Endothelial cell (in vitro differentiated cells): ENCODE measurements at regions not wholly inside any gene's neighbourhood (a gene's known extent, or its start where the extent isn't known, plus 50 kb on each side); places are given as distances from the start of the nearest gene placed in this dataset.

ENCODE experiments used
- DNase-seq: peaks from one replicate; pipeline ENCODE4 v3.0.0; 2021; ENCODE audit warnings: low spot score
- H3K27ac Mint-ChIP-seq: one replicate; pipeline ENCODE4 v1.8.0; 2021; ENCODE audit warnings: mixed read lengths, inconsistent platforms; ENCODE audit not compliant: unreplicated experiment
- H3K27me3 Mint-ChIP-seq: one replicate; pipeline ENCODE4 v1.8.0; 2021; ENCODE audit warnings: mild to moderate bottlenecking, moderate library complexity, mixed read lengths, inconsistent platforms; ENCODE audit not compliant: unreplicated experiment
- H3K36me3 Mint-ChIP-seq: one replicate; pipeline ENCODE4 v1.8.0; 2021; ENCODE audit warnings: mild to moderate bottlenecking, low read depth, mixed read lengths, inconsistent platforms; ENCODE audit not compliant: unreplicated experiment
- H3K4me1 Mint-ChIP-seq: one replicate; pipeline ENCODE4 v1.8.0; 2021; ENCODE audit warnings: mild to moderate bottlenecking, mixed read lengths, inconsistent platforms; ENCODE audit not compliant: unreplicated experiment
- H3K4me3 Mint-ChIP-seq: one replicate; pipeline ENCODE4 v1.8.0; 2021; ENCODE audit warnings: mild to moderate bottlenecking, mixed read lengths, inconsistent platforms; ENCODE audit not compliant: unreplicated experiment
- H3K9me3 Mint-ChIP-seq: one replicate; pipeline ENCODE4 v1.8.0; 2021; ENCODE audit warnings: mixed read lengths, inconsistent platforms; ENCODE audit not compliant: unreplicated experiment
- CTCF ChIP-seq: fragments of 200-600 bp; sonication (generic); IDR thresholded peaks from one replicate; pipeline ENCODE4 v1.5.0; 2021; ENCODE audit warnings: antibody characterized with exemption; ENCODE audit not compliant: unreplicated experiment

GRCh38 chr5:96127538-96127937 lies 165.9 kb upstream of the ELL2 start:
- no peaks in the 10 kb centered on the region for H3K36me3 Mint-ChIP-seq
- DNase-seq, result no peak
- no peak overlapping the region for H3K27ac Mint-ChIP-seq
- no peak overlapping the region for H3K4me3 Mint-ChIP-seq
- H3K9me3 Mint-ChIP-seq, result no peaks in the 10 kb centered on the region
- H3K27me3 Mint-ChIP-seq, result no peaks in the 10 kb centered on the region
- no peak for TF ChIP-seq CTCF
- peaks cover 24% of the 10 kb centered on the region for H3K4me1 Mint-ChIP-seq

GRCh38 chr5:96125231-96125891 lies 163.7 kb upstream of the ELL2 start:
- Mint-ChIP-seq H3K4me1 (peaks cover 25% of the 10 kb centered on the region), H3K27ac (peak overlapping the region; percentile 44), H3K4me3 (no peak overlapping the region), H3K9me3 (no peaks in the 10 kb centered on the region), H3K36me3 (no peaks in the 10 kb centered on the region), H3K27me3 (no peaks in the 10 kb centered on the region)
- TF ChIP-seq CTCF, result no peak
- DNase-seq, result no peak

DNA sequence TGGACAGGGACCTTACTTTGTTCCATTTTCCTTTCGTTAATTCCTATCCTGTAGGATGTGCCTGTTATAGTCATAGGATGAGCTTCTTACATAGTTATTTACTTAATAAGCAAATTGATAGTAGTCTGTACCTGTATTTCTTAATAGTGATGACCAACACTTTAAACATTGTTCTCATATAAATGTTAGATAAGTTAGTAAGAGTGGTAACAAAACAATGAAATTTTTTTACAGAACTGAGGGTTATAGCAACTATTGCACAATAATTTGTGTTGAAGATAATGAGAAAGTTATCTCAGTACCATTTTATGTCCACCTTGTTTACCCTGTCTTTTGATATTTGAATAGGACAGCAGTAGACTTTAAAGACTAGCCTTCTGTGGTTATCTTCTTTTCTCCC lies 162.9 kb upstream of the ELL2 start:
- Mint-ChIP-seq H3K36me3 (no peaks in the 10 kb centered on the region), H3K4me3 (no peak overlapping the region), H3K4me1 (peaks cover 32% of the 10 kb centered on the region), H3K27ac (no peak overlapping the region), H3K27me3 (no peaks in the 10 kb centered on the region), H3K9me3 (no peaks in the 10 kb centered on the region)
- DNase-seq, result no peak
- no peak for TF ChIP-seq CTCF

DNA sequence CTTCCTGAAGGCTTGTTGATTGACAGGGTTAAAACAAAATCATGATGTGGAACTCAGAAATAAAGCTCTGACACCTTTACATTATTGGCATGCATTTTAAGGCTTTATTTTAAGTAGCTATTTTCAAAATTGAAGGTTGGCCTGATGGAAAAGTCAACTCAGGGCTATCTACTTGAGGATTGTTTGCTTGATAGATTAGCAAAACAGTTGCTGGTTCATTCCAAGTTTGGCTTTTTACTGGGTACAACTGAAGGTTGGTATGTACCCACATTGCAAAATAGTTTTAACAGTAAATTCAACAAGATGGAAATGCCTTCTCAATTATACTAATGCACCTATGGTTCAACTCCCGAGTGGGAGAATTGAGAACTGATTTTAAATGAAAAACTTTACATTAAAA lies 161.8 kb upstream of the ELL2 start:
- DNase-seq, result no peak
- TF ChIP-seq CTCF, result no peak
- Mint-ChIP-seq H3K27ac (no peak overlapping the region), H3K36me3 (no peaks in the 10 kb centered on the region), H3K4me3 (no peak overlapping the region), H3K4me1 (peaks cover 33% of the 10 kb centered on the region), H3K27me3 (no peaks in the 10 kb centered on the region), H3K9me3 (no peaks in the 10 kb centered on the region)

DNA sequence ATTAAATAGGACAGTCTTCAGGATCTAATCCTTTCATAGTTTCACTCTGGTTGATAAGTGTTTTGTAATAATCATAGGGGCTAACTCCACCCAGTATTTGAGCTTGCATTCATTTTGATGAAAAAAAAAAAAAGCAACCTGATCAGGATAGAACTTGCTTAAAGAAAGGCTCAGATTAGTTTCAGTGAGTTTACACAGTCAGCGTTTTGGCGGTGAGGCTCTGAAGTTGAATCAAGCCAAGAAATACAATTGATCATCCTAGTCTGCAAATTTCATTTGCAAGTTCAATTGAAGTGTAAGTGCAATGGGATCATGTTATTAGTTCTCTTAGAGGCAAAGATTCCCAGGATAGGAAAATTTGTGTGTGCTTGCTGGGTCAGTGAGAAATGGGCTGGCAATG lies 159.7 kb upstream of the ELL2 start:
- Mint-ChIP-seq H3K4me1 (peaks cover 30% of the 10 kb centered on the region), H3K9me3 (no peaks in the 10 kb centered on the region), H3K27me3 (no peaks in the 10 kb centered on the region), H3K27ac (no peak overlapping the region), H3K36me3 (no peaks in the 10 kb centered on the region), H3K4me3 (no peak overlapping the region)
- no peak for TF ChIP-seq CTCF
- DNase-seq, result no peak
